ENCODE measurements at regions not wholly inside any gene's neighbourhood (a gene's known extent, or its start where the extent isn't known, plus 50 kb on each side); places are given as distances from the start of the nearest gene placed in this dataset.

DNA sequence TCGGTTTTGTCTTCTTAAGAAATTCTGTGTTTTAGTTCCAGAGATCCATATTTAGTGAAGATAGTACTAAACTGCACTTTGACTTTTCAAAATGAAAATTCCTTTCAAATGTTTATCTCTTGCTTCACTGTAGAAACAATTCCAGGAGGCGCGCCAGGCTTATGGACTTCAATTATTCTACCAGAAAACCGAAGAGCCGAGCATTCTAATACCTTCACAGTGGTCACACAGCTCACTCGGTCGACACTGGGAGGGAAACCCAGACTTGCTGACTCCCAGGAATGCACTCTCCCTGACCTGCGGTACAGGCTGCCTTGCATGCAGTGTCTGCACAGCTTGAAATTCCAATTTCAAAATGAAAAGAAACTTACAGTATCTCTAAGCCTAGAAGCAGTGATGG lies 119.9 kb upstream of the PIEZO2 start:
- no peak for DNase-seq (ENCODE audit: low spot score)

DNA sequence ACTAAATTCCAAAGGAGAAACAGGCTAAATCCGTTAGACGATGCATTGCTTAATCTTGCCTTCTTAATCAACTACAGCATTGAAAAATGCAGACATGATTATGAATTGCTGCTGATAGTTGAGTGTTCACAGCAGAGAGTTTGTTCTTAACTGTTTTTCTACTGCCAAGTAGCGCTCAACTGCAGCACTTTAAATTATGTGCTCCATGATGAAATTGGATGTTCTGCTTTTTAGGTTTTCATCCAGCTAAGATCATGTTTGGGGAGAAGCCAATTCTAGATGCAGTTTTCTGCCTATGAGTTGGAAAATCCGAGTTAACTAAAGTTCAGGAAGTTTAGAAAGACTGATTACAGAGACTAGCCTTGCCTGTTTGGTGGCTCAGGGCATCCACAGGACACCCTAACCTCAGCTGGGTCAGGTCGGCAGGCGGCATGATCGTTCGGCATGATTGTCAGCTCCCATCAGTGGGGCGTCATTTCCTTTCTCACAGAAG lies 119.4 kb upstream of the PIEZO2 start:
- DNase-seq (ENCODE audit: low spot score) = no peak

- no peak for DNase-seq (ENCODE audit: low spot score)
Measured at GRCh38 chr18:11268153-11268552, 118.8 kb upstream of the PIEZO2 start.

GRCh38 chr18:11266781-11267480 lies 117.6 kb upstream of the PIEZO2 start:
- DNase-seq (ENCODE audit: low spot score) = no peak

GRCh38 chr18:11261486-11261885 lies 112.1 kb upstream of the PIEZO2 start:
- DNase-seq (ENCODE audit: low spot score) = no peak

DNA sequence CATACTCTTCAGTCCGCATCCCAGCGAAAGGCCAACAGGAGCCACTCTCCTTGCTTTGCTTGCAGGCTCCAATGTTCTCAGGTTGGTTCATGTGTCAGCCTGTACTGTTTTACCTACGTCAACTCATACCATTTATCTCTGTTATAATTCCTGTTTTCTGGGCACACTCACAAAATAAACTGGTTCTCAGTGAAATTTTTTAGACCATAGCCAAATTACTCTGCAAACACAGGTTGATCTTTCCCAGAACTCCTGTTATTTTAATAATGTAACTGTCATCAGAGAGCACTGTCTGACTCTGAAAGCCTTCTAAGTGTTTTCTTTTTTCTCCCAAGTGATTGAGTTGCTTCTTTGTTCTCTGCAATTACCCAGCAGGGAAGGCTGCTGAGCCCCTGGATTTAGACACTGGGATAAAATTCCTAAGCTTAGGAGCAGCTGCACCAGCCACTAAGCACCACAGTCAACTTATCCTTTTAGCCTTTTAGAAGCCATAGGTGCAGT lies 111.6 kb upstream of the PIEZO2 start:
- DNase-seq (ENCODE audit: low spot score) = no peak

- no peak for DNase-seq (ENCODE audit: low spot score)
Measured at GRCh38 chr18:11259469-11260150, 110.2 kb upstream of the PIEZO2 start.

DNA sequence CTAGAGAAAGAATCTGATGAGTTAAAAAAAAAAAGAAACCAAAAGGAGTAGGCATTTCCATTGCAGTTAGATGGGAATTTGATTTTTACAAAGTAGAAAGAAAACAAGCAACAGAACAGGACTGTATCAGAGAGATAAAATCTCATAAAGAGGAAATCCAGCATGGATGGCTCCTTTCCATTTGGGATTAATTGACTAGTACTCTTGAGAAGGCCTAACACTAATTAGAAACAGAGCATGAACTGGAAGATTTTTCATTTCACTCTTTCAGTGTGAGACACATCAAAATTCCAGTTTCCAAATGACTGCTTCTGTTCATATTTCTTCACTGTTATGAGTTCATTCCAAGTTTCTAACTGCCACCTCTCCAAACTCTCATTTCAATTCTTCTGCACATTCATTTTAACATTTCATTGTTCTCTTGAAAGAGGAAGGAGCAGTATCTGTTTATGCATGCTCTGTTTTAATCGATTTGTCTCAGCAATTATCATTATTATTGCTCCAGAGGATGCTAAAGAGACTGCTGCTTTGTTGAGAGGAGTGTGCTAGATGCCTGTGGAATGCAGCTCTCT lies 108.8 kb upstream of the PIEZO2 start:
- no peak for DNase-seq (ENCODE audit: low spot score)

GRCh38 chr18:11256251-11256650 lies 106.9 kb upstream of the PIEZO2 start:
- DNase-seq (ENCODE audit: low spot score) = no peak

DNA sequence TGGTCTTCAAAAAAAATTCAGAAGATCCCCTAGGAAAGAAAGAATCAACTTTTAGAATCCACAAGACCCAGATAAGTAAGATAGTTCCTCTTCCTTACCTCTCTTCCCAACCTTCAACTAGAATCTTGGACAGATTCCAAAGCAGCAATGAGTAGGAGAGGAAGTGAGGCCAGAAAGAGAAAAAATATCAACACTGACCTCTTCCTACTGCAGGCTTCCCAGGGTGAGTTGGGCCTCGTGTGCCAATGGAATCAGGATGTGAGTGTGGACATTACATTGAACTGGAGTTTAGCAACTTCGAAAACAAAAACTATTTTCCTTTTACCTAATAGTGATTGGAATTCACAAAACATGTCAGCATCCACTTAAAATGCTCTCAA lies 102.5 kb upstream of the PIEZO2 start:
- no peak for DNase-seq (ENCODE audit: low spot score)

DNA sequence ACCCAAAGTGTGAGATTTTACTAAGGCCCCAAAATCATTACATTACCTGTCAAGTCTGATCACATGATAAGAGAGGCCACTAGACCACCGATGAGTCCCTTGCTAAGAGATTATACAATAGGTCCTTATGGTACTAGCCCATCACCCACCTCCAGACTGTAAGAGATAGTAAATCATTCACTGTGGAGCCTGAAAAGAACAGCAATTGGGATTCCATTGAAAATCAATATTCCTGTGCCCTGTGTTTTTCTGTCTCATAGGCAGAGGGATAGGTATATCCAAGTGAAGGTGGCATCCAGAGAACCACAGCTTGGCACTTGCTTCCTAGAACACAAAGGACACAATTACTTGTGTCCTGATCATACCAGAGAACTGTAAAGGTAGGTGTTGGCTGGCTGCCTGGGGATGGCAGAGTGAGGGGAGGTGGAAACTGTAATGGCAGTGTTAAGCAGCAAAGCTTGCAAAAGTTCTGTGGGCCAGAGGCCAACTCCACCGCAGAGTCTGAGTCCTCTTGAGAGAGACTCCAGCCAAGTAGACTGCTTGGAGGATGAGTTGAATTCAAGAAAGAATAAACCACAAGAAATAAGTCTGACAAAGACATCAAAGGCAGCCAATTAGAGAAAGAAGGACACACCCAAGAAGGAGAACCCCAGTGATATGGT lies 102.0 kb upstream of the PIEZO2 start:
- DNase-seq (ENCODE audit: low spot score) = no peak

DNA sequence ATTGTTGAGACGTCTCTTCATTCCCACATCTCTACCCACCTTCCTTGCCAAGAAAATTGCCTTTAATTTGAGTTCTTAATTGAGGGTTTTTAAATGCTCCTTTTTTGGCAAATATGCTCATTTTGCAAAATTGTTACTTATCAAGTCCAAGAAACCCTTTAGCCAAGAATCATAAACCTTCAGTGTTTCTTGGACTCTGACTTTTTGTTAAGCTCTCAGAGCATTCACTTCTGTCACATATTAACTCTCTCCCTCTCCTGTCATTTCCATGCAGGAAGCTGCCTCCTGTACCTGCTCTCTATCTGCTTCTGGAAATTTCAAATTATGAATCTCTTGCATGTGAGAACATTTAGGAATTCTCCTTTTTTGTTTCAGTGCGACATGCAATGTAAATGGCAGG lies 100.0 kb upstream of the PIEZO2 start:
- no peak for DNase-seq (ENCODE audit: low spot score)

- no peak for DNase-seq (ENCODE audit: low spot score)
Measured at GRCh38 chr18:11247381-11247970, 98.1 kb upstream of the PIEZO2 start.

DNA sequence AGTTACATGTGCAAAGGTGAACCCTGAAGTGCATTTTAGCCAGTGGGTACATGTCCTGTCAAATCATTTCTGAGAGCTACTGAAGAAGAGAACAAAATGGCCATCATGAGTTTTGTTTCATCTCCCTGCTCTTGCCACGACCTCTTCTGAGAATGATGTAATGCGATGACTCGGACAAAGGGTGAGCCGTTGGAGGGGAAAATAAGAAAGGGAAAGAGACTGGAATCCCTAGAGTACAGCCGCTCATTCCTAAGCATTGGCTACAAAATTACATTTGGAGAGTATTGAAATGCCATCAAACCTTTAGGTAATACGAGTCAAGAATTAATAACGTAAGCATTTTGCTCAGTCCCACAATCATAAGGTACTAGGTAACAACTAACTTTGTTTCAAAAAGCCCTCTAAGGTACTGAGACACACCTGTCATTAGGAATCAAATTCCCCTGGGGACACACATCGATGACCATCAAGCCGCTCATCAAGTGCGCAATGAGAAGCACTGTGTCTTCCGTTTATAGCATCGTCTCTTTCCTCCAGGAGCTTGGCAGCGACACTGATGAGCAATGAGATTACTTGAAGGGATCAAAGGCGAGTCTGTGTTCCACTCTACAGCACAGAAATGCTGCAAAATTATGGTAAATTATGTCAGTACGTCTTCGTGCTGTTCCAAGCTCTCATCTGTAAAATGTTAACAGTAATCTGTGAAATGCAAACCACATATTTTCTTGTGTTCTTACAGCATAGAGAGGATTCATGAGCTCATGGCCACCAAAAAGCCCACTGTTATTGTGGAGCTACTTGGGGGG lies 97.3 kb upstream of the PIEZO2 start:
- no peak for DNase-seq (ENCODE audit: low spot score)

DNA sequence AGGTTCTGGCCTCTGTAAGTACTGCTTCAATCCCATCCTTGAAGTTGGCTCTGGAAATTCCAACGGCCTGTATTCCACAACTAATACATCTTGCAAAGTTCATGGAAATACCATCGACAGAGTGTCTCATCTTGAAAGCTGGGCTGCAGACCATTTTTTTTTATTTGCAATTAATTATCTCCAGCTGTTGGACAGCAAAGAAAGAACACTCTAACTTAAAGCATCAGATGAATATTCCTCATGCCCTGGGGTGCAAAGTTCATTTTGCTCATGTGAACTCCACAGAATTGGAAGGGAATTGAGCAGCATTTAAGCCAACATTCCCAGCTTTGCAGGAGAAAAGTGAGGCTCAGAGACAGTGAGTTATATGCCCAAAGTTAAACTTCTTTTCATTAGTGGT lies 96.5 kb upstream of the PIEZO2 start:
- DNase-seq (ENCODE audit: low spot score) = no peak

GRCh38 chr18:11237484-11237883 lies 88.1 kb upstream of the PIEZO2 start:
- DNase-seq (ENCODE audit: low spot score) = no peak

DNA sequence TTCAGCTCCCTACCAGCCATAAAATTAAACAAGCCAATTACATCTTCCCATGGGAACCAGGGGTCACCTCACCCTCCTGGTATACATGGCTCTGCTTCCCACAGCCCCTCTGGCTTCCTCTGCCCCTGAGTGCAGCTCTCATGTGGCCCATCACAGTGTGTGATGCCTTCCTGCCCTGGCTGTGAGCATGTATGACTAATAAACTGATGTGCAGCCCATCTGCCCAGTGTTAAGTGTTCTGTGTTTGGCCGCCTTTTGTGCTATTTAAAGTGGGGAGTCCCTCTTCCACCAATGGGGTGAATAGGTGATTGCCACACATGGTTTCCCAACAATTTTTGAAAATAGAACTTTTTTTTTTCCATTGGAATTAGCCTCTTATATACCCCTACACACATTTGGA lies 87.7 kb upstream of the PIEZO2 start:
- DNase-seq (ENCODE audit: low spot score) = no peak

GRCh38 chr18:11224153-11224552 lies 74.8 kb upstream of the PIEZO2 start:
- no peak for DNase-seq (ENCODE audit: low spot score)

- DNase-seq (ENCODE audit: low spot score) = no peak
Measured at GRCh38 chr18:11219571-11219970, 70.2 kb upstream of the PIEZO2 start.

- DNase-seq (ENCODE audit: low spot score) = no peak
Measured at GRCh38 chr18:11215216-11215615, 65.8 kb upstream of the PIEZO2 start.

GRCh38 chr18:11204020-11204419 lies 54.7 kb upstream of the PIEZO2 start:
- DNase-seq (ENCODE audit: low spot score) = no peak
